ENCODE measurements at regions not wholly inside any gene's neighbourhood (a gene's known extent, or its start where the extent isn't known, plus 50 kb on each side); places are given as distances from the start of the nearest gene placed in this dataset.

- no peak for DNase-seq
Observed at GRCh38 chr2:71932780-71933466, 214.7 kb downstream of the CYP26B1 start.

GRCh38 chr2:71932037-71932779, 215.5 kb downstream of the CYP26B1 start:
- Histone ChIP-seq H3K4me3 (no peak overlapping the region), H3K36me3 (no peaks in the 10 kb centered on the region), H3K9me3 (no peaks in the 10 kb centered on the region), H3K27me3 (no peaks in the 10 kb centered on the region), H3K27ac (no peak overlapping the region), H3K4me1 (no peaks in the 10 kb centered on the region)
- DNase-seq (no peak), ATAC-seq (no peak), FAIRE-seq (no peak)
- no peak for TF ChIP-seq CTCF (IDR thresholded peaks at IDR 0.05)
- WGBS, 2 donors, result 83 to 90% methylated on average over 12 to 13 of the region's 13 CpGs
- intact Hi-C loops (cut with DNase I), result no loop called here

More at GRCh38 chr2:71932780-71933466, 214.7 kb downstream of the CYP26B1 start:
- Histone ChIP-seq H3K36me3 (no peaks in the 10 kb centered on the region), H3K27me3 (no peaks in the 10 kb centered on the region), H3K27ac (no peak overlapping the region), H3K4me3 (no peak overlapping the region), H3K9me3 (no peaks in the 10 kb centered on the region), H3K4me1 (no peaks in the 10 kb centered on the region)
- TF ChIP-seq CTCF (IDR thresholded peaks at IDR 0.05), result no peak
- intact Hi-C loops (cut with DNase I), result no loop called here
- FAIRE-seq (no peak), ATAC-seq (no peak)
- 71 to 75% methylated on average over 13 of the region's 13 CpGs for WGBS, 2 donors

- no peak for ATAC-seq
- H3K36me3 ChIP-seq, result no peaks in the 10 kb centered on the region
- WGBS, 2 donors, result 64 to 71% methylated on average over 12 of the region's 12 CpGs
- H3K27me3 ChIP-seq, result no peaks in the 10 kb centered on the region
- no peak overlapping the region for H3K27ac ChIP-seq
- TF ChIP-seq CTCF (IDR thresholded peaks at IDR 0.05), result no peak
- intact Hi-C loops (cut with DNase I), result no loop called here
- H3K4me1 ChIP-seq, result no peaks in the 10 kb centered on the region
- no peaks in the 10 kb centered on the region for H3K9me3 ChIP-seq
- H3K4me3 ChIP-seq, result no peak overlapping the region
- no peak for FAIRE-seq
- DNase-seq, result peak in 1 of 6 donors; percentile 58
Observed at GRCh38 chr2:71930049-71930681, 217.5 kb downstream of the CYP26B1 start.

GRCh38 chr2:71929482-71929772, 218.2 kb downstream of the CYP26B1 start:
- 68 to 85% methylated on average over 2 of the region's 2 CpGs for WGBS, 2 donors
- no peak for TF ChIP-seq CTCF (IDR thresholded peaks at IDR 0.05)
- ATAC-seq, result no peak
- Histone ChIP-seq H3K27ac (no peak overlapping the region), H3K36me3 (no peaks in the 10 kb centered on the region), H3K27me3 (no peaks in the 10 kb centered on the region), H3K9me3 (no peaks in the 10 kb centered on the region), H3K4me3 (no peak overlapping the region), H3K4me1 (no peaks in the 10 kb centered on the region)
- intact Hi-C loops (cut with DNase I), result loop anchor here in 2 of 3 donors (5.0 to 10.0 kb wide), 4 partner anchors 215 to 815 kb away; partner anchors contain the start of gene CYP26B1 (in 2 of the 2)
- FAIRE-seq, result no peak
- no peak for DNase-seq
